Neural progenitor cell (in vitro differentiated cells): ENCODE measurements at regions not wholly inside any gene's neighbourhood (a gene's known extent, or its start where the extent isn't known, plus 50 kb on each side); places are given as distances from the start of the nearest gene placed in this dataset.

ENCODE experiments used
- DNase-seq: peaks from one replicate; pipeline ENCODE4 v3.0.0-alpha.2; 2016; ENCODE audit warnings: low spot score
- H2AFZ ChIP-seq: fragments of 200-600 bp; sonication (generic); replicated peaks from 2 replicates; pipeline ENCODE4 v1.6.1; 2016; ENCODE audit warnings: antibody characterized with exemption
- H3F3A ChIP-seq: fragments of 200-600 bp; sonication (generic); 2 replicates; pipeline ENCODE4 v1.6.1; 2016; ENCODE audit warnings: antibody characterized with exemption, low read depth
- H3K27ac ChIP-seq: fragments of 200-600 bp; sonication (generic); 2 replicates; pipeline ENCODE4 v1.5.1; 2016; ENCODE audit warnings: mild to moderate bottlenecking
- H3K27me3 ChIP-seq: fragments of 200-600 bp; sonication (generic); 2 replicates; pipeline ENCODE4 v1.6.1; 2016; ENCODE audit warnings: mild to moderate bottlenecking, moderate library complexity
- H3K36me3 ChIP-seq: fragments of 200-600 bp; sonication (generic); 2 replicates; pipeline ENCODE4 v1.5.1; 2016
- H3K4me1 ChIP-seq: fragments of 200-600 bp; sonication (generic); 2 replicates; pipeline ENCODE4 v1.6.1; 2016; ENCODE audit warnings: mixed run types
- H3K4me2 ChIP-seq: fragments of 200-600 bp; sonication (generic); 2 replicates; pipeline ENCODE4 v1.6.1; 2016
- H3K4me3 ChIP-seq: fragments of 200-600 bp; sonication (generic); 2 replicates; pipeline ENCODE4 v1.5.1; 2016
- H3K79me2 ChIP-seq: fragments of 200-600 bp; sonication (generic); 2 replicates; pipeline ENCODE4 v1.6.1; 2016; ENCODE audit warnings: low read depth
- H3K9ac ChIP-seq: fragments of 200-600 bp; sonication (generic); 2 replicates; pipeline ENCODE4 v1.6.1; 2016
- H3K9me3 ChIP-seq: fragments of 200-600 bp; sonication (generic); 2 replicates; pipeline ENCODE4 v1.5.1; 2016; ENCODE audit warnings: low read depth
- H4K20me1 ChIP-seq: fragments of 200-600 bp; sonication (generic); 2 replicates; pipeline ENCODE4 v1.6.1; 2016; ENCODE audit warnings: low read depth
- H3K27ac Mint-ChIP-seq: 3 replicates; pipeline ENCODE4 v1.8.0; 2021; ENCODE audit warnings: mixed read lengths
- H3K27me3 Mint-ChIP-seq: 2 replicates; pipeline ENCODE4 v1.8.0; 2022; ENCODE audit warnings: low read depth, mild to moderate bottlenecking, inconsistent platforms, moderate library complexity, mixed read lengths; ENCODE audit not compliant: insufficient read depth
- H3K36me3 Mint-ChIP-seq: 3 replicates; pipeline ENCODE4 v1.8.0; 2021; ENCODE audit warnings: mixed read lengths
- H3K4me1 Mint-ChIP-seq: 3 replicates; pipeline ENCODE4 v1.8.0; 2021; ENCODE audit warnings: mixed read lengths
- H3K4me3 Mint-ChIP-seq: 3 replicates; pipeline ENCODE4 v1.8.0; 2021; ENCODE audit warnings: mild to moderate bottlenecking, moderate library complexity, mixed read lengths
- H3K9me3 Mint-ChIP-seq: 3 replicates; pipeline ENCODE4 v1.8.0; 2020; ENCODE audit warnings: mixed read lengths
- EZH2 ChIP-seq: fragments of 200-600 bp; sonication (generic); IDR thresholded peaks from 2 replicates; pipeline ENCODE4 v1.6.1; 2017; ENCODE audit warnings: antibody characterized with exemption, mild to moderate bottlenecking, moderate library complexity
- EZH2phosphoT487 ChIP-seq: fragments of 200-600 bp; sonication (generic); IDR thresholded peaks from 2 replicates; pipeline ENCODE4 v1.6.1; 2017; ENCODE audit warnings: antibody characterized with exemption
- TF ChIP-seq, protein P1 (sequence below): fragments of 200-600 bp; sonication (generic); IDR thresholded peaks from 2 replicates; pipeline ENCODE4 v1.5.1; 2017; ENCODE audit warnings: antibody characterized with exemption, mild to moderate bottlenecking

DNA sequence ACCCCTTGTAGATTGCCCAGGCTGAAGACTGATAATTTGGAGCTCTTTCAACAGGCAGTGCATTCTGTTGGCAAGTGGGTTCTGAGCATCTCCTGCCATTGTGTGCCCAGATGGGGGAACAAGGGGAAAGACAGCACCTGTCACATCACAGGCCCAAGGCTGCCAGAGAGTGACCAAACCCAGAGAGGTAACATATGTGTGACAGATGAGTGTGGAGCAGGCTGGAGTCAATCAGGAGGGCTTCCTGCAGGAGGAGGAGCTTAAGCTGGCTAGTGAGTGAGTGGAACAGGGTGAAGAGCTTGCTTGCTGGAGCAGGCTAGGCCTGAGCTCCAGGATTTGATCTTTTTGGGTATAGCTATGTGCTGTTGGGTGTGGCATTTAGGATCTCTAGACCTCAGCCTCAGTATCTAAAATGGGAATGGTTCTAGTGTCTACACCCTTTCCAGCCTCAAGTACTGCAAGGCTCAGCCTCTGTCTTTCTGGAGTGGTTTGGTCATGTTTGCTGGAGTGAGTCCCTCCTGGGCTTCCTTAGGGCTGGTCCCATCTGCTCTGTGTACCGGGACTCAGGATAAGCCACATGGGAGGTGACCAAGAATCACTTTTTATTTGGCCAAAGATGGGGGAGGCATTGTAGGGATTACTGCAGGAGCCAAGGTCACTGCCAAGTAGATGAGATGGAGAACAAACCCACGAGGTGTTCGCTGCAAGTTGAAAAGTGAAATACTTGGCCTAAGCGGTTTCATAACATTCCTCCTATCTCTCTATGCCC is 152.4 kb upstream of the TSHZ3 start:
- Mint-ChIP-seq H3K4me3 (no peak overlapping the region), H3K27me3 (peaks cover 9% of the 10 kb centered on the region), H3K9me3 (peaks cover 2% of the 10 kb centered on the region), H3K4me1 (no peaks in the 10 kb centered on the region), H3K27ac (no peak overlapping the region), H3K36me3 (no peaks in the 10 kb centered on the region)
- no peak overlapping the region for H3K9ac ChIP-seq
- TF ChIP-seq EZH2phosphoT487 (no peak), EZH2 (no peak)
- no peaks in the 10 kb centered on the region for H3K4me1 ChIP-seq
- no peaks in the 10 kb centered on the region for H3K36me3 ChIP-seq
- H3F3A ChIP-seq = no peaks in the 10 kb centered on the region
- no peak overlapping the region for H2AFZ ChIP-seq
- H3K4me3 ChIP-seq = no peak overlapping the region
- no peaks in the 10 kb centered on the region for H3K79me2 ChIP-seq
- no peaks in the 10 kb centered on the region for H3K27me3 ChIP-seq
- H4K20me1 ChIP-seq = no peaks in the 10 kb centered on the region
- H3K9me3 ChIP-seq = no peaks in the 10 kb centered on the region
- no peak overlapping the region for H3K4me2 ChIP-seq
- no peak for DNase-seq
- no peak overlapping the region for H3K27ac ChIP-seq

DNA sequence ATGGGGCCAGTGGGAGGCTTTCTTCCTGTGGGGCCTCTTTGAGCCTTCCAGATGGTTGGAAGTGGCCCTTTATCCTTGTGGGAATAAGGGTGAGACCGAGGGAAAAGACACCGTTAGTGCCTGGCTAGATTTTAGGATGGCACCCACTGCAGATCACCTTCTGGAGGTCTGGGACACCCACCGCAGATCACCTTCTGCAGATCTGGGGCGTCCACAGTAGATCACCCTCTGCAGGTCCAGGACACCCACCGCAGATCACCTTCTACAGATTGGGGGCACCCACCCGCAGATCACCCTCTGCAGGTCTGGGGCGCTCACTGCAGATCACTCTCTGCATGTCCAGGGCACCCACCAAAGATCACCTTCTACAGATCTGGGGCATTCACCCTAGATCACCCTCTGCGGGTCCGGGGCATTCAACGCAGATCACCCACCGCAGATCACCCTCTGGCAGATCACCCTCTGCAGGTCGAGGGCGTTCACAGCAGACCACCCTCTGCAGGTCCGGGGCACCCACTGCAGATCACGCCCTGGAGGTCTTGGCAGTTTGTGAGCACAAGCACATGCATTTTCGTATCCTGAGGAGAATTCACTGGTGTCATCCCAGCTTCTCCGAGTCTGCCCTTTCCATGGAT is 153.4 kb upstream of the TSHZ3 start:
- Mint-ChIP-seq H3K4me1 (no peaks in the 10 kb centered on the region), H3K36me3 (no peaks in the 10 kb centered on the region), H3K9me3 (peaks cover 2% of the 10 kb centered on the region), H3K27me3 (peaks cover 9% of the 10 kb centered on the region), H3K27ac (no peak overlapping the region), H3K4me3 (no peak overlapping the region)
- H3K27ac ChIP-seq = no peak overlapping the region
- H3K36me3 ChIP-seq = no peaks in the 10 kb centered on the region
- no peaks in the 10 kb centered on the region for H4K20me1 ChIP-seq
- no peaks in the 10 kb centered on the region for H3F3A ChIP-seq
- no peaks in the 10 kb centered on the region for H3K27me3 ChIP-seq
- no peak for DNase-seq
- H3K4me2 ChIP-seq = no peak overlapping the region
- H3K9ac ChIP-seq = no peak overlapping the region
- H3K79me2 ChIP-seq = no peaks in the 10 kb centered on the region
- no peaks in the 10 kb centered on the region for H3K4me1 ChIP-seq
- no peak overlapping the region for H2AFZ ChIP-seq
- H3K9me3 ChIP-seq = no peaks in the 10 kb centered on the region
- TF ChIP-seq, protein P1, sequence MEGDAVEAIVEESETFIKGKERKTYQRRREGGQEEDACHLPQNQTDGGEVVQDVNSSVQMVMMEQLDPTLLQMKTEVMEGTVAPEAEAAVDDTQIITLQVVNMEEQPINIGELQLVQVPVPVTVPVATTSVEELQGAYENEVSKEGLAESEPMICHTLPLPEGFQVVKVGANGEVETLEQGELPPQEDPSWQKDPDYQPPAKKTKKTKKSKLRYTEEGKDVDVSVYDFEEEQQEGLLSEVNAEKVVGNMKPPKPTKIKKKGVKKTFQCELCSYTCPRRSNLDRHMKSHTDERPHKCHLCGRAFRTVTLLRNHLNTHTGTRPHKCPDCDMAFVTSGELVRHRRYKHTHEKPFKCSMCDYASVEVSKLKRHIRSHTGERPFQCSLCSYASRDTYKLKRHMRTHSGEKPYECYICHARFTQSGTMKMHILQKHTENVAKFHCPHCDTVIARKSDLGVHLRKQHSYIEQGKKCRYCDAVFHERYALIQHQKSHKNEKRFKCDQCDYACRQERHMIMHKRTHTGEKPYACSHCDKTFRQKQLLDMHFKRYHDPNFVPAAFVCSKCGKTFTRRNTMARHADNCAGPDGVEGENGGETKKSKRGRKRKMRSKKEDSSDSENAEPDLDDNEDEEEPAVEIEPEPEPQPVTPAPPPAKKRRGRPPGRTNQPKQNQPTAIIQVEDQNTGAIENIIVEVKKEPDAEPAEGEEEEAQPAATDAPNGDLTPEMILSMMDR = no peak
- TF ChIP-seq EZH2phosphoT487 (no peak), EZH2 (no peak)
- H3K4me3 ChIP-seq = no peak overlapping the region

DNA sequence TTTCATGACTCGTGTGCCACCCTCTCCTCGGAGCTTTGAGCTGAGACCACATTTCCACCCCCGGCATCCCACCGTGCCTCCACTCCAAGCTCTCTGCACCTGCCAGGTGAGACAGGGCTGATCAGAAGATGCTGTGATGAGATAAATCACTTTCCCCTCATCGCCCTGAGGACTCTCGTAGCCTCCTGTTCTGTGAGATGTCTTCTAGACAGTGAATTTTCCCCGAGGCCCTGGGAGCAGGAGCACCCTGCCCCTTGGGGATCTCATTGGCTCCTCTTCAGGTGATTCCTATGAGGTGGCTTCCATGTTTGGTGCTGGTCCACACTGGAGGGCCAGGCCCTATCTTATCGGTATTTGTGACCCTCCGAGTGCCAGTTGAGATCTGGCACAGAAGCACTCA is 154.0 kb upstream of the TSHZ3 start:
- no peak for TF ChIP-seq EZH2
- no peak for TF ChIP-seq EZH2phosphoT487
- TF ChIP-seq, protein P1 = no peak
- Histone ChIP-seq H3F3A (no peaks in the 10 kb centered on the region), H4K20me1 (no peaks in the 10 kb centered on the region), H3K27me3 (no peaks in the 10 kb centered on the region), H2AFZ (no peak overlapping the region), H3K9ac (no peak overlapping the region), H3K4me1 (no peaks in the 10 kb centered on the region), H3K36me3 (no peaks in the 10 kb centered on the region), H3K79me2 (no peaks in the 10 kb centered on the region), H3K4me2 (no peak overlapping the region), H3K9me3 (no peaks in the 10 kb centered on the region), H3K4me3 (no peak overlapping the region), H3K27ac (no peak overlapping the region)
- peaks cover 2% of the 10 kb centered on the region for H3K9me3 Mint-ChIP-seq
- no peaks in the 10 kb centered on the region for H3K4me1 Mint-ChIP-seq
- no peak overlapping the region for H3K27ac Mint-ChIP-seq
- no peak overlapping the region for H3K4me3 Mint-ChIP-seq
- no peaks in the 10 kb centered on the region for H3K36me3 Mint-ChIP-seq
- DNase-seq = no peak
- peaks cover 9% of the 10 kb centered on the region for H3K27me3 Mint-ChIP-seq

DNA sequence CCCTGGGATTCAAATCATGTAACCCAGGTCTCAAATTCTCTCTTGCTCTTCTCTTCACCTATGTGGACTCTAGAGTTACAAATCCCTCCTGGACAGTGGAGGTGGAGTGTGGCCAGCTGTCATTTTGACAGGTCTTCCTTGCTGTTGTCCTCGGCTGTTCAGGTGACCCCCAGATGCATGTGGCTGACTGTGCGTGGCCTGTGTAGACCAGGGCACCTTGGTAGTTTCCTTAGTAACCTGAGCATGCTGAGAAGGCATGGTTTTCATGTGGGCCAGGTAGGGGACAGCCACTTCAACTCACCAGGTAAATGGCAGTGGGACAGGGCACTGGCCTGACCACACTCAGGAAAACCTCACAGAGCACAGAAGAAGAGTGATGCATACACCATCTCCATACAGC is 155.0 kb upstream of the TSHZ3 start:
- no peak overlapping the region for H3K27ac ChIP-seq
- no peaks in the 10 kb centered on the region for H3F3A ChIP-seq
- no peak overlapping the region for H3K9ac ChIP-seq
- no peaks in the 10 kb centered on the region for H3K4me1 Mint-ChIP-seq
- H3K4me2 ChIP-seq = no peak overlapping the region
- H3K27me3 ChIP-seq = no peaks in the 10 kb centered on the region
- no peak overlapping the region for H3K4me3 ChIP-seq
- H3K27ac Mint-ChIP-seq = no peak overlapping the region
- H3K27me3 Mint-ChIP-seq = peaks cover 9% of the 10 kb centered on the region
- no peaks in the 10 kb centered on the region for H4K20me1 ChIP-seq
- peaks cover 2% of the 10 kb centered on the region for H3K9me3 Mint-ChIP-seq
- no peak overlapping the region for H3K4me3 Mint-ChIP-seq
- H2AFZ ChIP-seq = no peak overlapping the region
- H3K36me3 Mint-ChIP-seq = no peaks in the 10 kb centered on the region
- H3K79me2 ChIP-seq = no peaks in the 10 kb centered on the region
- no peak for DNase-seq
- no peaks in the 10 kb centered on the region for H3K36me3 ChIP-seq
- TF ChIP-seq EZH2phosphoT487 (no peak), EZH2 (no peak)
- TF ChIP-seq, protein P1 = no peak
- H3K9me3 ChIP-seq = no peaks in the 10 kb centered on the region
- H3K4me1 ChIP-seq = no peaks in the 10 kb centered on the region
